GM12874 (cell line): ENCODE measurements at regions not wholly inside any gene's neighbourhood (a gene's known extent, or its start where the extent isn't known, plus 50 kb on each side); places are given as distances from the start of the nearest gene placed in this dataset.

Experiments used
- CTCF ChIP-seq: IDR thresholded peaks from 2 replicates; pipeline ENCODE4 v1.5.1; 2011; ENCODE audit warnings: low read depth, mild to moderate bottlenecking, control low read depth, low read length, moderate library complexity; ENCODE audit not compliant: insufficient read depth

- TF ChIP-seq CTCF = no peak
These were observed 773.5 kb downstream of the XPNPEP1 start for GRCh38 chr10:109149666-109150350.

- no peak for TF ChIP-seq CTCF
These were observed 795.9 kb downstream of the XPNPEP1 start for GRCh38 chr10:109127363-109127762.

GRCh38 chr10:109126541-109126940 is 796.8 kb downstream of the XPNPEP1 start:
- TF ChIP-seq CTCF = no peak

- TF ChIP-seq CTCF = no peak
These were observed 797.3 kb downstream of the XPNPEP1 start for GRCh38 chr10:109126016-109126415.

GRCh38 chr10:109115179-109115578 is 808.1 kb downstream of the XPNPEP1 start:
- no peak for TF ChIP-seq CTCF

GRCh38 chr10:109114579-109114978 is 808.7 kb downstream of the XPNPEP1 start:
- TF ChIP-seq CTCF = no peak

GRCh38 chr10:109106604-109107003 is 816.7 kb downstream of the XPNPEP1 start:
- TF ChIP-seq CTCF = no peak
